H1 (cell line): ENCODE measurements at regions not wholly inside any gene's neighbourhood (a gene's known extent, or its start where the extent isn't known, plus 50 kb on each side); places are given as distances from the start of the nearest gene placed in this dataset.

Experiments used
- CTCF ChIA-PET: fragments of 300-600 bp; sonication (Branson Sonifier 250); formaldehyde crosslinking; loops from one replicate; lab custom pipeline; 2021; ENCODE audit not compliant: partially characterized antibody; lab: Charles Lee
- POLR2A ChIA-PET: fragments of 300-600 bp; sonication (Branson Sonifier 250); formaldehyde crosslinking; loops from one replicate; lab custom pipeline; 2021; ENCODE audit warnings: inconsistent platforms; ENCODE audit not compliant: partially characterized antibody; lab: Charles Lee
- DNase-seq, 2 experiments: peaks; one replicate each; pipeline versions ENCODE4 v3.0.0 to v3.0.0-alpha.2; 2010 to 2022; ENCODE audit warnings: low spot score in 2 of 2, low read depth in 1 of 2, mixed read lengths in 1 of 2
- FAIRE-seq: peaks from 2 replicates; lab custom pipeline; 2011; peaks lifted over from hg19 to GRCh38; lab: Jason Lieb, UNC
- H2AFZ ChIP-seq: 2 replicates; pipeline ENCODE4 v1.8.1; 2012; ENCODE audit warnings: low read length, inconsistent platforms
- H2AK5ac ChIP-seq: 2 replicates; pipeline ENCODE4 v1.6.1; 2013; ENCODE audit warnings: low read depth, low read length
- H2BK120ac ChIP-seq: replicated peaks from 2 replicates; pipeline ENCODE3; 2013; ENCODE audit warnings: low read depth, low read length, inconsistent platforms
- H2BK12ac ChIP-seq: 2 replicates; pipeline ENCODE4 v1.6.1; 2013; ENCODE audit warnings: low read depth, low read length
- H2BK15ac ChIP-seq: 2 replicates; pipeline ENCODE4 v1.6.1; 2013; ENCODE audit warnings: low read length
- H2BK20ac ChIP-seq: 2 replicates; pipeline ENCODE4 v1.6.1; 2013; ENCODE audit warnings: low read length
- H2BK5ac ChIP-seq: 2 replicates; pipeline ENCODE4 v1.6.1; 2013; ENCODE audit warnings: low read depth, low read length
- H3K14ac ChIP-seq: 2 replicates; pipeline ENCODE4 v1.6.1; 2013; ENCODE audit warnings: inconsistent platforms; ENCODE audit not compliant: insufficient read length
- H3K18ac ChIP-seq: 2 replicates; pipeline ENCODE4 v1.6.1; 2013; ENCODE audit warnings: low read length; ENCODE audit errors: extremely low read depth
- H3K23ac ChIP-seq: 2 replicates; pipeline ENCODE4 v1.6.1; 2013; ENCODE audit warnings: inconsistent platforms; ENCODE audit not compliant: insufficient read length
- H3K23me2 ChIP-seq: 2 replicates; pipeline ENCODE4 v1.6.1; 2013; ENCODE audit warnings: low read depth, low read length
- H3K27ac ChIP-seq: 2 replicates; pipeline ENCODE4 v1.6.1; 2011; ENCODE audit warnings: low read depth, low read length, inconsistent platforms
- H3K27me3 ChIP-seq, 4 experiments: replicated peaks in 1 of 4; 1 replicate in 1 of 4; 2 replicates in 3 of 4; pipeline versions ENCODE4 v1.6.1 to v1.8.1; 2011 to 2013; ENCODE audit warnings: low read length in 3 of 4, mild to moderate bottlenecking in 3 of 4, inconsistent platforms in 2 of 4, mixed read lengths in 2 of 4, moderate library complexity in 1 of 4; ENCODE audit not compliant: control insufficient read depth in 3 of 4, insufficient read depth in 3 of 4; ENCODE audit errors: extremely low read depth in 1 of 4
- H3K36me3 ChIP-seq, 4 experiments: 2 replicates each; pipeline versions ENCODE4 v1.6.1 to v1.8.1; 2011 to 2013; ENCODE audit warnings: mild to moderate bottlenecking in 4 of 4, low read length in 3 of 4, moderate library complexity in 2 of 4, control low read depth in 1 of 4, inconsistent platforms in 1 of 4; ENCODE audit not compliant: insufficient read depth in 4 of 4, control insufficient read depth in 2 of 4
- H3K4ac ChIP-seq: replicated peaks from 2 replicates; pipeline ENCODE3; 2013; ENCODE audit warnings: low read length, low read depth, mixed read lengths, inconsistent platforms; ENCODE audit not compliant: insufficient read length
- H3K4me1 ChIP-seq, 4 experiments: replicated peaks in 1 of 4; 1 replicate in 1 of 4; 2 replicates in 3 of 4; pipeline versions ENCODE4 v1.6.1 to v1.8.1; 2011 to 2013; ENCODE audit warnings: low read length in 3 of 4, inconsistent platforms in 2 of 4, mixed read lengths in 1 of 4; ENCODE audit not compliant: insufficient read depth in 4 of 4, control insufficient read depth in 3 of 4
- H3K4me2 ChIP-seq, 2 experiments: 2 replicates each; pipeline versions ENCODE4 v1.6.1 to v1.8.1; 2011 to 2013; ENCODE audit warnings: low read depth in 2 of 2, low read length in 2 of 2, control low read depth in 1 of 2, inconsistent platforms in 1 of 2, mild to moderate bottlenecking in 1 of 2; ENCODE audit not compliant: insufficient read depth in 1 of 2
- H3K4me3 ChIP-seq, 4 experiments: fragments of 200-600, 300-600 bp in 1 of 4; sonication (generic), shearing (Covaris generic), sonication (Bioruptor Twin) in 1 of 4; 2 replicates each; pipeline versions ENCODE4 v1.5.1 to v1.8.1; 2011 to 2016; ENCODE audit warnings: low read length in 4 of 4, low read depth in 3 of 4, control low read depth in 2 of 4, inconsistent platforms in 2 of 4, mild to moderate bottlenecking in 2 of 4, mixed read lengths in 1 of 4, moderate library complexity in 1 of 4; ENCODE audit not compliant: insufficient read depth in 2 of 4; ENCODE audit errors: extremely low read depth in 1 of 4
- H3K56ac ChIP-seq: replicated peaks from 2 replicates; pipeline ENCODE3; 2013; ENCODE audit warnings: low read depth, mild to moderate bottlenecking, mixed read lengths, low read length, inconsistent platforms; ENCODE audit not compliant: insufficient read length
- H3K79me1 ChIP-seq: 2 replicates; pipeline ENCODE4 v1.6.1; 2013; ENCODE audit warnings: low read depth, low read length, control low read depth
- H3K79me2 ChIP-seq, 2 experiments: 2 replicates each; pipeline versions ENCODE4 v1.6.1 to v1.8.1; 2012 to 2013; ENCODE audit warnings: low read length in 2 of 2, mild to moderate bottlenecking in 2 of 2, inconsistent platforms in 1 of 2; ENCODE audit not compliant: insufficient read depth in 2 of 2, control insufficient read depth in 1 of 2
- H3K9ac ChIP-seq, 4 experiments: replicated peaks in 1 of 4; 1 replicate in 1 of 4; 2 replicates in 3 of 4; pipeline versions ENCODE4 v1.6.1 to v1.8.1; 2011 to 2013; ENCODE audit warnings: low read depth in 3 of 4, low read length in 3 of 4, control low read depth in 2 of 4, mild to moderate bottlenecking in 2 of 4, moderate library complexity in 2 of 4, inconsistent platforms in 1 of 4; ENCODE audit errors: extremely low read depth in 1 of 4
- H3K9me3 ChIP-seq, 2 experiments: 2 replicates each; pipeline versions ENCODE4 v1.6.1 to v1.8.1; 2012 to 2013; ENCODE audit warnings: mild to moderate bottlenecking in 2 of 2, moderate library complexity in 2 of 2, control low read depth in 1 of 2, inconsistent platforms in 1 of 2, low read depth in 1 of 2, low read length in 1 of 2, mixed read lengths in 1 of 2; ENCODE audit not compliant: insufficient read depth in 2 of 2
- H4K20me1 ChIP-seq, 2 experiments: replicated peaks in 1 of 2; 2 replicates each; pipeline versions ENCODE3 to v1.8.1; 2011 to 2013; ENCODE audit warnings: inconsistent platforms in 2 of 2, low read length in 2 of 2, mild to moderate bottlenecking in 1 of 2; ENCODE audit not compliant: insufficient read depth in 2 of 2, control insufficient read depth in 1 of 2
- H4K5ac ChIP-seq: 2 replicates; pipeline ENCODE4 v1.6.1; 2013; ENCODE audit warnings: low read length, low read depth, mixed read lengths, inconsistent platforms; ENCODE audit not compliant: insufficient read length
- H4K8ac ChIP-seq: 2 replicates; pipeline ENCODE4 v1.8.0; 2013; ENCODE audit warnings: mild to moderate bottlenecking, moderate library complexity, low read length, inconsistent platforms; ENCODE audit not compliant: insufficient read depth; ENCODE audit errors: extremely low read depth
- H4K91ac ChIP-seq: replicated peaks from 2 replicates; pipeline ENCODE3; 2013; ENCODE audit warnings: low read length, mixed read lengths, inconsistent platforms; ENCODE audit not compliant: insufficient read length
- CHD2 ChIP-seq: IDR thresholded peaks from 2 replicates; pipeline ENCODE4 v1.6.1; 2012; ENCODE audit warnings: low read length, improper control_type of control experiment
- FOSL1 ChIP-seq: IDR thresholded peaks from 2 replicates; pipeline ENCODE4 v1.6.1; 2011; ENCODE audit warnings: mild to moderate bottlenecking, low read depth, low read length, moderate library complexity; ENCODE audit not compliant: insufficient read depth
- JUN ChIP-seq: IDR thresholded peaks from 2 replicates; pipeline ENCODE4 v1.6.1; 2011; ENCODE audit warnings: low read depth, mild to moderate bottlenecking, improper control_type of control experiment, low read length
- JUND ChIP-seq: IDR thresholded peaks from 2 replicates; pipeline ENCODE4 v1.6.1; 2011; ENCODE audit warnings: mild to moderate bottlenecking, improper control_type of control experiment, low read length
- NRF1 ChIP-seq: IDR thresholded peaks from 2 replicates; pipeline ENCODE4 v1.6.1; 2011; ENCODE audit warnings: mild to moderate bottlenecking, low read depth, low read length, improper control_type of control experiment
- TCF12 ChIP-seq: IDR thresholded peaks from 2 replicates; pipeline ENCODE4 v1.6.1; 2011; ENCODE audit warnings: low read depth, mild to moderate bottlenecking, low read length
- TEAD4 ChIP-seq: IDR thresholded peaks from 2 replicates; pipeline ENCODE4 v1.6.1; 2012; ENCODE audit warnings: low read depth, low read length, inconsistent platforms, mixed read lengths
- WGBS, 2 experiments: shearing (Covaris generic) in 1 of 2; methylation state at CpG; one replicate each; pipeline versions ENCODE4 v1.1.6 to v1.1.7; 2013 to 2015; ENCODE audit warnings: low lambda C conversion rate in 2 of 2, mixed read lengths in 2 of 2, inconsistent platforms in 1 of 2, low coverage in 1 of 2, missing lambda C conversion rate in 1 of 2; ENCODE audit not compliant: insufficient replicate concordance in 2 of 2, insufficient coverage in 1 of 2, insufficient read length in 1 of 2; ENCODE audit errors: extremely low coverage in 1 of 2, missing lambda C conversion rate in 1 of 2; 5-methylcytosine and 5-hydroxymethylcytosine counted together
- TF ChIP-seq, protein P1 (sequence below), 3 experiments: IDR thresholded peaks; 1 replicate in 2 of 3; 2 replicates in 1 of 3; pipeline versions ENCODE4 v1.5.1 to v1.6.1; 2011; ENCODE audit warnings: low read length in 3 of 3, mild to moderate bottlenecking in 3 of 3, inconsistent platforms in 2 of 3, low read depth in 1 of 3, moderate library complexity in 1 of 3; ENCODE audit not compliant: insufficient read depth in 1 of 3; ENCODE audit errors: control extremely low read depth in 1 of 3
- TF ChIP-seq, protein P2 (sequence below): IDR thresholded peaks from 2 replicates; pipeline ENCODE4 v1.6.1; 2012; ENCODE audit warnings: inconsistent platforms
- TF ChIP-seq, protein P3 (sequence below): IDR thresholded peaks from 2 replicates; pipeline ENCODE4 v1.6.1; 2011; ENCODE audit warnings: low read depth, mild to moderate bottlenecking, low read length; ENCODE audit not compliant: insufficient read depth

DNA sequence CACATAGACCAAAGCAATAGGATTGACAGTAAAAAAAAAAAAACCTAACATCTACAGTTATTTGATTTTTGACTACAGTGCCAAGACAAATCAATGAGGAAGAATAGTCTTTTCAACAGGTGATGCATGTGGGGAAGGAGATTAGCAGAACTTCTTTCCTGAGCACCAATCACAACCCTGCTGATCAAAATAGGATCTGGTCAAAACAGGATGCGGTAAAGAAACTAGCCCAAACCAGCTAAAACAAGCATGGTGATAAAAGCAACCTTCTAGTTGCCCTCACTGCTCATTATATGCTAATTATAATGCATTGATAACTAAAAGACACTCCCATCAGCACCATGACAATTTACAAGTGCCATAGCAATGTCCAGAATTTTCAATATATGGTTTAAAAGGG, 667.5 kb downstream of the GRXCR1 start (continued):
- TF ChIP-seq JUN: no peak

DNA sequence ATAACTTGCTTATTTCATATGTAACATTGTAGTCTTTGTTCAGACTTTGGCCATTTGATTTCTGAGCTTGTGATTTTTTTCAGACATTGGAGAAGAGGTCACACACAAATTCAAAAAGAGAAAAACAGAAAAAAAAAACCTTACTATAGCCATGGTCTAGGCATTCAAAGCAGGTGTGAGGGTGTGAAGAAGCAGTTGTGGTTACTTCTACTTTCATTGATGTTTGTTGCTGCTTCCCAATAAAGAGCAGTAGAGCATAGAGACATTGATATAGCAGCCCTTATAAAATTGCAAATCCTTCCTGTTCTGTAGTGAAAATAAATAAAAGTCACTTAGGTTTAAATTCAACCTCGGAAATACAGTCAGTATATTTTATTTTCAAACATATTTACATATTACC, 671.6 kb downstream of the GRXCR1 start:
- Histone ChIP-seq H2BK120ac (no peak overlapping the region), H3K27me3 (no peaks in the 10 kb centered on the region), H3K4ac (no peak overlapping the region), H3K79me2 (no peaks in the 10 kb centered on the region), H3K9me3 (no peaks in the 10 kb centered on the region), H4K91ac (no peak overlapping the region), H3K23ac (no peak overlapping the region), H2AK5ac (no peak overlapping the region), H4K8ac (no peak overlapping the region), H4K20me1 (no peaks in the 10 kb centered on the region), H3K4me3 (no peak overlapping the region), H3K36me3 (no peaks in the 10 kb centered on the region), H3K18ac (no peak overlapping the region), H3K27ac (no peak overlapping the region), H2AFZ (no peak overlapping the region), H3K23me2 (no peaks in the 10 kb centered on the region), H3K9ac (no peak overlapping the region), H3K14ac (no peak overlapping the region), H2BK12ac (no peak overlapping the region), H3K4me2 (no peak overlapping the region), H2BK5ac (no peak overlapping the region), H4K5ac (no peak overlapping the region), H2BK20ac (no peak overlapping the region), H3K79me1 (no peaks in the 10 kb centered on the region), H3K4me1 (no peaks in the 10 kb centered on the region), H2BK15ac (no peak overlapping the region), H3K56ac (no peak overlapping the region)
- 100% methylated on average over 1 of the region's 1 CpG; no CpG with 5 or more reads in 1 of the 2 experiments for WGBS, 2 experiments
- CTCF ChIA-PET: interaction anchor here (0.9 kb wide), 1 partner anchor 17 kb away, joined by 4 read pairs; no protein-coding TSS in a partner anchor
- DNase-seq: no peak
- POLR2A ChIA-PET: no interaction called here
- FAIRE-seq: no peak
- TF ChIP-seq CHD2 (no peak), TEAD4 (no peak), JUND (no peak), JUN (no peak), FOSL1 (no peak), NRF1 (no peak), TCF12 (no peak)
- TF ChIP-seq, protein P1, sequence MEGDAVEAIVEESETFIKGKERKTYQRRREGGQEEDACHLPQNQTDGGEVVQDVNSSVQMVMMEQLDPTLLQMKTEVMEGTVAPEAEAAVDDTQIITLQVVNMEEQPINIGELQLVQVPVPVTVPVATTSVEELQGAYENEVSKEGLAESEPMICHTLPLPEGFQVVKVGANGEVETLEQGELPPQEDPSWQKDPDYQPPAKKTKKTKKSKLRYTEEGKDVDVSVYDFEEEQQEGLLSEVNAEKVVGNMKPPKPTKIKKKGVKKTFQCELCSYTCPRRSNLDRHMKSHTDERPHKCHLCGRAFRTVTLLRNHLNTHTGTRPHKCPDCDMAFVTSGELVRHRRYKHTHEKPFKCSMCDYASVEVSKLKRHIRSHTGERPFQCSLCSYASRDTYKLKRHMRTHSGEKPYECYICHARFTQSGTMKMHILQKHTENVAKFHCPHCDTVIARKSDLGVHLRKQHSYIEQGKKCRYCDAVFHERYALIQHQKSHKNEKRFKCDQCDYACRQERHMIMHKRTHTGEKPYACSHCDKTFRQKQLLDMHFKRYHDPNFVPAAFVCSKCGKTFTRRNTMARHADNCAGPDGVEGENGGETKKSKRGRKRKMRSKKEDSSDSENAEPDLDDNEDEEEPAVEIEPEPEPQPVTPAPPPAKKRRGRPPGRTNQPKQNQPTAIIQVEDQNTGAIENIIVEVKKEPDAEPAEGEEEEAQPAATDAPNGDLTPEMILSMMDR (IDR thresholded peaks at IDR 0.05; ENCODE audit: control extremely low read depth in 1 of 3, insufficient read depth in 1 of 3, low read depth in 1 of 3, low read length in 3 of 3): no peak
- TF ChIP-seq, protein P2, sequence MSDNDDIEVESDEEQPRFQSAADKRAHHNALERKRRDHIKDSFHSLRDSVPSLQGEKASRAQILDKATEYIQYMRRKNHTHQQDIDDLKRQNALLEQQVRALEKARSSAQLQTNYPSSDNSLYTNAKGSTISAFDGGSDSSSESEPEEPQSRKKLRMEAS: no peak
- TF ChIP-seq, protein P3, sequence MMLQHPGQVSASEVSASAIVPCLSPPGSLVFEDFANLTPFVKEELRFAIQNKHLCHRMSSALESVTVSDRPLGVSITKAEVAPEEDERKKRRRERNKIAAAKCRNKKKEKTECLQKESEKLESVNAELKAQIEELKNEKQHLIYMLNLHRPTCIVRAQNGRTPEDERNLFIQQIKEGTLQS: no peak
